ENCODE measurements at regions not wholly inside any gene's neighbourhood (a gene's known extent, or its start where the extent isn't known, plus 50 kb on each side); places are given as distances from the start of the nearest gene placed in this dataset.

DNA sequence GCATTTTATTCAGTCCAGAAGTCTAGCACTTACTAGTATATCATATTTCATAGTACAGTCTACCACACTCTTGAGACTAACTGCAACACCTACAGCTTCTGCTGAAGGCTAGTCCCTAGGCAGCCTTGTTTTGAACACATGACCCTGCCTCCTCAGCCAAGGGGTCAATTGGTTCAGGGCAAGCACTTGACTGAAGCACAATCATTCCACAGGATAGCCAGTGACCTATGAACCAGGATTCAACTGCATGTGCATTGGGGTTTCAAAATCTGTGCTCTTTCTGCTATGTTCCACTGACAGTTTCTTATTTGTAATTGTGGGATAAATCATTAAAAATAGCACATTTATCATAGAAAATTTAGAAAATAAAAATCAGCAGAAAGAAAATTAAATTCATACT is 186.8 kb downstream of the TMEM161B start:
- Histone ChIP-seq H3K4me3 (ENCODE audit: low read depth in 2 of 2, low read length in 2 of 2) (no peak overlapping the region), H3K36me3 (ENCODE audit: control insufficient read depth, insufficient read depth, low read length) (no peaks in the 10 kb centered on the region), H3K27ac (ENCODE audit: low read length) (no peak overlapping the region), H3K27me3 (ENCODE audit: control insufficient read depth, insufficient read depth, low read length) (no peaks in the 10 kb centered on the region), H3K4me1 (ENCODE audit: control insufficient read depth, insufficient read depth, low read length) (no peaks in the 10 kb centered on the region), H3K9me3 (ENCODE audit: control insufficient read depth, insufficient read depth, low read depth, low read length) (no peaks in the 10 kb centered on the region)
- ATAC-seq (no peak), DNase-seq (ENCODE audit: low read depth, low spot score) (no peak)
- intact Hi-C loops (cut with micrococcal nuclease; ENCODE audit: unreplicated experiment) (no loop called here), in situ Hi-C loops (cut with HindIII; ENCODE audit: low pct_unique_long_range_greater_than_20kb, low sequenced_read_pairs) (no loop called here)
- ChIA-PET CTCF (no interaction called here), POLR2A (no interaction called here)
- no TSS peak for BruUV-seq (replicated peaks)
- no peak for TF ChIP-seq SIN3A (IDR thresholded peaks at IDR 0.05; ENCODE audit: borderline replicate concordance, insufficient read depth, low read depth, low read length)

DNA sequence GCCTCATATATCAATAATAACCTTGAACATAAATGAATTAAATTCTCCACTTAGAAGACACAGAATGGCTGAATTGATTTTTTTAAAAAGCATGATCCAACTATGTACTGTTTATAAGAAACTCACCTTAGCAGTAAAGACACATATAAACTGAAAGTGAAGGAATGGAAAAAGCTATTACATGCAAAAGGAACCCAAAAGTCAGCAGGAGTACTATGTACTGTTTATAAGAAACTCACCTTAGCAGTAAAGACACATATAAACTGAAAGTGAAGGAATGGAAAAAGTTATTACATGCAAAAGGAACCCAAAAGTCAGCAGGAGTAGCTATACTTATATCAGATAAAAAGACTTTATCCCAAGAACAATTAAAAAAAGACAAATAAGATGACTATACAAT is 204.8 kb downstream of the TMEM161B start:
- POLR2A ChIA-PET = no interaction called here
- ATAC-seq = no peak

DNA sequence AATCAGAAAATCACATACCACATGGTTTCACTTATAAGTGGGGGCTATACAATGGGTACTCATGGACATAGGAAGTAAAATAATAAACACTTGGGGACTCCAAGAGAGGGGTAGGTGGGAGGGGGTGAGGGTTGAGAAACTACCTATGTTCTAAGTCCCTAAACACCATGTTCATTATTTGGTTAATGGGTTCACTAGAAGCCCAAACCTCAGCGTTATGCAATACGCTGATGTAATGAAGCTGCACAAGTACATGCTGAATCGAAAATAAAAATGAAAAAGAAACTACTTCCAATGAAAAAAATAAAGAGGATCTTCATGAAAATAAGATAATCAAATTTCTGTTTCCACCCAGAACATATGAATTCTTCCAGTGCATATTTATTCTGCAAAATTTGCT is 208.5 kb downstream of the TMEM161B start:
- BruUV-seq (replicated peaks) = no TSS peak
- Histone ChIP-seq H3K4me1 (ENCODE audit: control insufficient read depth, insufficient read depth, low read length) (no peaks in the 10 kb centered on the region), H3K36me3 (ENCODE audit: control insufficient read depth, insufficient read depth, low read length) (no peaks in the 10 kb centered on the region), H3K27me3 (ENCODE audit: control insufficient read depth, insufficient read depth, low read length) (no peaks in the 10 kb centered on the region), H3K4me3 (ENCODE audit: low read depth in 2 of 2, low read length in 2 of 2) (no peak overlapping the region), H3K27ac (ENCODE audit: low read length) (no peak overlapping the region), H3K9me3 (ENCODE audit: control insufficient read depth, insufficient read depth, low read depth, low read length) (no peaks in the 10 kb centered on the region)
- TF ChIP-seq, protein P1, sequence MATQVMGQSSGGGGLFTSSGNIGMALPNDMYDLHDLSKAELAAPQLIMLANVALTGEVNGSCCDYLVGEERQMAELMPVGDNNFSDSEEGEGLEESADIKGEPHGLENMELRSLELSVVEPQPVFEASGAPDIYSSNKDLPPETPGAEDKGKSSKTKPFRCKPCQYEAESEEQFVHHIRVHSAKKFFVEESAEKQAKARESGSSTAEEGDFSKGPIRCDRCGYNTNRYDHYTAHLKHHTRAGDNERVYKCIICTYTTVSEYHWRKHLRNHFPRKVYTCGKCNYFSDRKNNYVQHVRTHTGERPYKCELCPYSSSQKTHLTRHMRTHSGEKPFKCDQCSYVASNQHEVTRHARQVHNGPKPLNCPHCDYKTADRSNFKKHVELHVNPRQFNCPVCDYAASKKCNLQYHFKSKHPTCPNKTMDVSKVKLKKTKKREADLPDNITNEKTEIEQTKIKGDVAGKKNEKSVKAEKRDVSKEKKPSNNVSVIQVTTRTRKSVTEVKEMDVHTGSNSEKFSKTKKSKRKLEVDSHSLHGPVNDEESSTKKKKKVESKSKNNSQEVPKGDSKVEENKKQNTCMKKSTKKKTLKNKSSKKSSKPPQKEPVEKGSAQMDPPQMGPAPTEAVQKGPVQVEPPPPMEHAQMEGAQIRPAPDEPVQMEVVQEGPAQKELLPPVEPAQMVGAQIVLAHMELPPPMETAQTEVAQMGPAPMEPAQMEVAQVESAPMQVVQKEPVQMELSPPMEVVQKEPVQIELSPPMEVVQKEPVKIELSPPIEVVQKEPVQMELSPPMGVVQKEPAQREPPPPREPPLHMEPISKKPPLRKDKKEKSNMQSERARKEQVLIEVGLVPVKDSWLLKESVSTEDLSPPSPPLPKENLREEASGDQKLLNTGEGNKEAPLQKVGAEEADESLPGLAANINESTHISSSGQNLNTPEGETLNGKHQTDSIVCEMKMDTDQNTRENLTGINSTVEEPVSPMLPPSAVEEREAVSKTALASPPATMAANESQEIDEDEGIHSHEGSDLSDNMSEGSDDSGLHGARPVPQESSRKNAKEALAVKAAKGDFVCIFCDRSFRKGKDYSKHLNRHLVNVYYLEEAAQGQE (IDR thresholded peaks at IDR 0.05; ENCODE audit: insufficient read depth in 1 of 2, low read depth in 2 of 2, low read length in 1 of 2) = no peak
- TF ChIP-seq POLR2AphosphoS5 (IDR thresholded peaks at IDR 0.05; ENCODE audit: low read depth, low read length) = no peak
- TF ChIP-seq, protein P2, sequence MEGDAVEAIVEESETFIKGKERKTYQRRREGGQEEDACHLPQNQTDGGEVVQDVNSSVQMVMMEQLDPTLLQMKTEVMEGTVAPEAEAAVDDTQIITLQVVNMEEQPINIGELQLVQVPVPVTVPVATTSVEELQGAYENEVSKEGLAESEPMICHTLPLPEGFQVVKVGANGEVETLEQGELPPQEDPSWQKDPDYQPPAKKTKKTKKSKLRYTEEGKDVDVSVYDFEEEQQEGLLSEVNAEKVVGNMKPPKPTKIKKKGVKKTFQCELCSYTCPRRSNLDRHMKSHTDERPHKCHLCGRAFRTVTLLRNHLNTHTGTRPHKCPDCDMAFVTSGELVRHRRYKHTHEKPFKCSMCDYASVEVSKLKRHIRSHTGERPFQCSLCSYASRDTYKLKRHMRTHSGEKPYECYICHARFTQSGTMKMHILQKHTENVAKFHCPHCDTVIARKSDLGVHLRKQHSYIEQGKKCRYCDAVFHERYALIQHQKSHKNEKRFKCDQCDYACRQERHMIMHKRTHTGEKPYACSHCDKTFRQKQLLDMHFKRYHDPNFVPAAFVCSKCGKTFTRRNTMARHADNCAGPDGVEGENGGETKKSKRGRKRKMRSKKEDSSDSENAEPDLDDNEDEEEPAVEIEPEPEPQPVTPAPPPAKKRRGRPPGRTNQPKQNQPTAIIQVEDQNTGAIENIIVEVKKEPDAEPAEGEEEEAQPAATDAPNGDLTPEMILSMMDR (IDR thresholded peaks at IDR 0.05) = no peak
- TF ChIP-seq SIN3A (IDR thresholded peaks at IDR 0.05; ENCODE audit: borderline replicate concordance, insufficient read depth, low read depth, low read length) = no peak
- no peak for TF ChIP-seq TCF7L2 (IDR thresholded peaks at IDR 0.05; ENCODE audit: low read depth, low read length)
- ATAC-seq = no peak
- in situ Hi-C loops (cut with HindIII; ENCODE audit: low pct_unique_long_range_greater_than_20kb, low sequenced_read_pairs) (no loop called here), intact Hi-C loops (cut with micrococcal nuclease; ENCODE audit: unreplicated experiment) (no loop called here)
- CTCF ChIA-PET = no interaction called here
- POLR2A ChIA-PET = no interaction called here
- DNase-seq (ENCODE audit: low read depth, low spot score) = no peak

More for the DNA sequence above, 204.8 kb downstream of the TMEM161B start:
- no peak overlapping the region for H3K4me3 ChIP-seq (ENCODE audit: low read depth in 2 of 2, low read length in 2 of 2)
- CTCF ChIA-PET = no interaction called here
- intact Hi-C loops (cut with micrococcal nuclease; ENCODE audit: unreplicated experiment) (no loop called here), in situ Hi-C loops (cut with HindIII; ENCODE audit: low pct_unique_long_range_greater_than_20kb, low sequenced_read_pairs) (no loop called here)
- no peak for DNase-seq (ENCODE audit: low read depth, low spot score)
- no peaks in the 10 kb centered on the region for H3K27me3 ChIP-seq (ENCODE audit: control insufficient read depth, insufficient read depth, low read length)
- TF ChIP-seq POLR2AphosphoS5 (IDR thresholded peaks at IDR 0.05; ENCODE audit: low read depth, low read length) (no peak), TCF7L2 (IDR thresholded peaks at IDR 0.05; ENCODE audit: low read depth, low read length) (no peak), SIN3A (IDR thresholded peaks at IDR 0.05; ENCODE audit: borderline replicate concordance, insufficient read depth, low read depth, low read length) (no peak)
- TF ChIP-seq, protein P2 (IDR thresholded peaks at IDR 0.05) = no peak
- TF ChIP-seq, protein P1 (IDR thresholded peaks at IDR 0.05; ENCODE audit: insufficient read depth in 1 of 2, low read depth in 2 of 2, low read length in 1 of 2) = no peak
- no peaks in the 10 kb centered on the region for H3K4me1 ChIP-seq (ENCODE audit: control insufficient read depth, insufficient read depth, low read length)
- H3K36me3 ChIP-seq (ENCODE audit: control insufficient read depth, insufficient read depth, low read length) = no peaks in the 10 kb centered on the region
- H3K9me3 ChIP-seq (ENCODE audit: control insufficient read depth, insufficient read depth, low read depth, low read length) = no peaks in the 10 kb centered on the region
- no TSS peak for BruUV-seq (replicated peaks)
- H3K27ac ChIP-seq (ENCODE audit: low read length) = no peak overlapping the region

Data from Panc1 (cell line).